LNCAP (cell line): ENCODE measurements at regions not wholly inside any gene's neighbourhood (a gene's known extent, or its start where the extent isn't known, plus 50 kb on each side); places are given as distances from the start of the nearest gene placed in this dataset.

Experiments
- TF ChIP-seq, protein P1 (sequence below): fragments of 450-650 bp; IDR thresholded peaks from 2 replicates; pipeline ENCODE4 v1.5.1; 2017; ENCODE audit warnings: mild to moderate bottlenecking

GRCh38 chr22:35155403-35156025 is 89.6 kb downstream of the ISX start:
- TF ChIP-seq, protein P1, sequence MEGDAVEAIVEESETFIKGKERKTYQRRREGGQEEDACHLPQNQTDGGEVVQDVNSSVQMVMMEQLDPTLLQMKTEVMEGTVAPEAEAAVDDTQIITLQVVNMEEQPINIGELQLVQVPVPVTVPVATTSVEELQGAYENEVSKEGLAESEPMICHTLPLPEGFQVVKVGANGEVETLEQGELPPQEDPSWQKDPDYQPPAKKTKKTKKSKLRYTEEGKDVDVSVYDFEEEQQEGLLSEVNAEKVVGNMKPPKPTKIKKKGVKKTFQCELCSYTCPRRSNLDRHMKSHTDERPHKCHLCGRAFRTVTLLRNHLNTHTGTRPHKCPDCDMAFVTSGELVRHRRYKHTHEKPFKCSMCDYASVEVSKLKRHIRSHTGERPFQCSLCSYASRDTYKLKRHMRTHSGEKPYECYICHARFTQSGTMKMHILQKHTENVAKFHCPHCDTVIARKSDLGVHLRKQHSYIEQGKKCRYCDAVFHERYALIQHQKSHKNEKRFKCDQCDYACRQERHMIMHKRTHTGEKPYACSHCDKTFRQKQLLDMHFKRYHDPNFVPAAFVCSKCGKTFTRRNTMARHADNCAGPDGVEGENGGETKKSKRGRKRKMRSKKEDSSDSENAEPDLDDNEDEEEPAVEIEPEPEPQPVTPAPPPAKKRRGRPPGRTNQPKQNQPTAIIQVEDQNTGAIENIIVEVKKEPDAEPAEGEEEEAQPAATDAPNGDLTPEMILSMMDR = no peak

GRCh38 chr22:35156945-35157344 is 91.0 kb downstream of the ISX start:
- TF ChIP-seq, protein P1 = no peak

- TF ChIP-seq, protein P1 = no peak
These were observed 92.4 kb downstream of the ISX start for GRCh38 chr22:35158336-35158735.

- TF ChIP-seq, protein P1 = no peak
These were observed 93.4 kb downstream of the ISX start for GRCh38 chr22:35159343-35159742.

DNA sequence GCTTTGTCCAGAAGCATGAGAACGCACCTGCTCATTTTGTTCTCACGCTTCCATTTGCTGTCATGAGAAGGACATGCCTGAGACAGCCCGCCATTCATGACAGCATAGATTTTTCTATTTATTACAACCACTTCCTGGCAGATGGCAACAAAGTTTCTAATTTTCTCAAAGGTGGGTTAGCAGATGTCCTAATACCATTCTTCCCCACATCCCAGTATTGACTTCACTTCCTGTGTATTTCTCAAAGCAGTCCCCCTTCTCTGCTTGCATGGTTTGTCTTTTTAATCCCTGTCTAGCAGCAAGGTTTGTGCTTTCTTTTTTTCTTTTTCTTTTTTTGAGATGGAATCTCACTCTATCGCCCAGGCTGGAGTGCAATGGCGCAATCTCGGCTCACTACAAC is 94.3 kb downstream of the ISX start:
- TF ChIP-seq, protein P1 = no peak

GRCh38 chr22:35170716-35171697 is 86.3 kb upstream of the HMGXB4 start:
- TF ChIP-seq, protein P1 = no peak

DNA sequence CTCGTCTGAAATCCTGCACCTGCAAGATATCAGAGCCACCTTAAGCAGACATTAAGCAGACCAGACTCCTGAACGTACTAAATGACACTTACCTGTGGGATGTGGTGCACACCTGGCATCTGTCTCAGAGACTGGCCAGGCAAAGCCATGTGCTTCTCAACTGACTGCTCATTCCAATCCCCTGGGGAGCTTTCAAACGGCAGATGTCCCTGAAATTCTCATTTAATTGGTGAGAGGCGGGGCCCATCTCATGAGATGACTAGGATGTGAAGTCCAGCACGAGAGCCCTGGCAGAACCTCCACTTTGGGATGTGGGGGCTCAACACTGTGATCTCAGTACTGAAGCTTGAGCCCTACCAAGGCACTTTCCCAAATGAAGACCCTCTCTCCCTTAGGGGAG is 84.9 kb upstream of the HMGXB4 start:
- TF ChIP-seq, protein P1 = no peak
